GM19238 (cell line): ENCODE measurements at regions not wholly inside any gene's neighbourhood (a gene's known extent, or its start where the extent isn't known, plus 50 kb on each side); places are given as distances from the start of the nearest gene placed in this dataset.
"Not testable (repeated sequence)": the region's sequence is repeated elsewhere in the genome, so short reads cannot be mapped to it uniquely, and the experiment has no call there.

Source experiments
- DNase-seq: peaks from one replicate; pipeline ENCODE4 v3.0.0; 2011; ENCODE audit warnings: low spot score; ENCODE audit not compliant: insufficient read length

- no peak for DNase-seq
Measured at GRCh38 chr1:47522935-47523834, 85.3 kb downstream of the FOXD2 start.

- DNase-seq: no peak
Measured at GRCh38 chr1:47523835-47524215, 86.0 kb downstream of the FOXD2 start.

- no peak for DNase-seq
Measured at GRCh38 chr1:47524272-47524671, 86.4 kb downstream of the FOXD2 start.

- no peak for DNase-seq
Measured at GRCh38 chr1:47527653-47528272, 89.9 kb downstream of the FOXD2 start.

GRCh38 chr1:47529520-47530098 is 91.8 kb downstream of the FOXD2 start:
- DNase-seq: no peak

- DNase-seq: no peak
Measured at GRCh38 chr1:47532921-47533792, 95.3 kb downstream of the FOXD2 start.

GRCh38 chr1:47533793-47534328 is 96.0 kb downstream of the FOXD2 start:
- DNase-seq: no peak

- DNase-seq: no peak
Measured at GRCh38 chr1:47534436-47534835, 96.6 kb downstream of the FOXD2 start.

GRCh38 chr1:47536646-47537118 is 98.8 kb downstream of the FOXD2 start:
- DNase-seq: no peak

- no peak for DNase-seq
Measured at GRCh38 chr1:47537268-47537667, 99.4 kb downstream of the FOXD2 start.

GRCh38 chr1:47537966-47538365 is 100.1 kb downstream of the FOXD2 start:
- no peak for DNase-seq

GRCh38 chr1:47538530-47538929 is 100.7 kb downstream of the FOXD2 start:
- not testable (repeated sequence) for DNase-seq

GRCh38 chr1:47541705-47542104 is 103.9 kb downstream of the FOXD2 start:
- DNase-seq: not testable (repeated sequence)

GRCh38 chr1:47543089-47543488 is 105.2 kb downstream of the FOXD2 start:
- not testable (repeated sequence) for DNase-seq

GRCh38 chr1:47545912-47546483 is 108.2 kb downstream of the FOXD2 start:
- DNase-seq: no peak

GRCh38 chr1:47547753-47548573 is 110.1 kb downstream of the FOXD2 start:
- DNase-seq: no peak

- no peak for DNase-seq
Measured at GRCh38 chr1:47548637-47549036, 110.8 kb downstream of the FOXD2 start.

- no peak for DNase-seq
Measured at GRCh38 chr1:47549532-47549931, 111.7 kb downstream of the FOXD2 start.

GRCh38 chr1:47550929-47551328 is 113.1 kb downstream of the FOXD2 start:
- DNase-seq: no peak
